ENCODE measurements at regions not wholly inside any gene's neighbourhood (a gene's known extent, or its start where the extent isn't known, plus 50 kb on each side); places are given as distances from the start of the nearest gene placed in this dataset.
"Not testable (repeated sequence)": the region's sequence is repeated elsewhere in the genome, so short reads cannot be mapped to it uniquely, and the experiment has no call there.

GRCh38 chr7:80018941-80019808 is 115.5 kb upstream of the GNAI1 start:
- DNase-seq (ENCODE audit: low spot score) = peak; percentile 72

GRCh38 chr7:80017101-80017698 is 117.4 kb upstream of the GNAI1 start:
- DNase-seq (ENCODE audit: low spot score) = no peak

GRCh38 chr7:80014511-80014910 is 120.1 kb upstream of the GNAI1 start:
- no peak for DNase-seq (ENCODE audit: low spot score)

GRCh38 chr7:80008039-80008438 is 126.6 kb upstream of the GNAI1 start:
- DNase-seq (ENCODE audit: low spot score) = no peak

- no peak for DNase-seq (ENCODE audit: low spot score)
Observed at GRCh38 chr7:80002865-80003264, 131.8 kb upstream of the GNAI1 start.

GRCh38 chr7:79998363-79998762 is 136.3 kb upstream of the GNAI1 start:
- no peak for DNase-seq (ENCODE audit: low spot score)

- no peak for DNase-seq (ENCODE audit: low spot score)
Observed at GRCh38 chr7:79997345-79997744, 137.3 kb upstream of the GNAI1 start.

- not testable (repeated sequence) for DNase-seq (ENCODE audit: low spot score)
Observed at GRCh38 chr7:79995741-79996140, 138.9 kb upstream of the GNAI1 start.

- DNase-seq (ENCODE audit: low spot score) = no peak
Observed at GRCh38 chr7:79988653-79989052, 146.0 kb upstream of the GNAI1 start.

GRCh38 chr7:79984210-79984609 is 150.4 kb upstream of the GNAI1 start:
- DNase-seq (ENCODE audit: low spot score) = no peak

- DNase-seq (ENCODE audit: low spot score) = no peak
Observed at GRCh38 chr7:79982141-79982770, 152.4 kb upstream of the GNAI1 start.

- no peak for DNase-seq (ENCODE audit: low spot score)
Observed at GRCh38 chr7:79980376-79980775, 154.3 kb upstream of the GNAI1 start.

GRCh38 chr7:79979437-79979836 is 155.2 kb upstream of the GNAI1 start:
- no peak for DNase-seq (ENCODE audit: low spot score)

GRCh38 chr7:79977481-79977880 is 157.2 kb upstream of the GNAI1 start:
- no peak for DNase-seq (ENCODE audit: low spot score)

- not testable (repeated sequence) for DNase-seq (ENCODE audit: low spot score)
Observed at GRCh38 chr7:79976711-79977020, 158.0 kb upstream of the GNAI1 start.

- DNase-seq (ENCODE audit: low spot score) = not testable (repeated sequence)
Observed at GRCh38 chr7:79975986-79976710, 158.5 kb upstream of the GNAI1 start.

- no peak for DNase-seq (ENCODE audit: low spot score)
Observed at GRCh38 chr7:79973455-79973854, 161.2 kb upstream of the GNAI1 start.

GRCh38 chr7:79971058-79971457 is 163.6 kb upstream of the GNAI1 start:
- no peak for DNase-seq (ENCODE audit: low spot score)

GRCh38 chr7:79968894-79969293 is 165.7 kb upstream of the GNAI1 start:
- peak; percentile 62 for DNase-seq (ENCODE audit: low spot score)

GRCh38 chr7:79968077-79968648 is 166.5 kb upstream of the GNAI1 start:
- DNase-seq (ENCODE audit: low spot score) = no peak

- peak; percentile 58 for DNase-seq (ENCODE audit: low spot score)
Observed at GRCh38 chr7:79965946-79966345, 168.7 kb upstream of the GNAI1 start.

- DNase-seq (ENCODE audit: low spot score) = no peak
Observed at GRCh38 chr7:79964463-79964862, 170.2 kb upstream of the GNAI1 start.
